HCT116 (cell line): ENCODE measurements at regions not wholly inside any gene's neighbourhood (a gene's known extent, or its start where the extent isn't known, plus 50 kb on each side); places are given as distances from the start of the nearest gene placed in this dataset.

Source experiments
- ATAC-seq: fragments of 200-7000 bp; cut with Tn5 transposase; 2 replicates; pipeline ENCODE4 v1.9.1; 2020; ENCODE audit warnings: mild to moderate bottlenecking, moderate library complexity
- BruUV-seq: library from RNA; stranded (reverse); fragments of 400-500 nt; replicated peaks from 2 replicates; lab custom pipeline; 2021; lab: Mats Ljungman, UMichigan
- CTCF ChIA-PET: fragments of 300-600 bp; sonication (Branson Sonifier 250); formaldehyde crosslinking; loops from one replicate; lab custom pipeline; 2021; ENCODE audit warnings: antibody characterized with exemption; lab: Charles Lee
- POLR2A ChIA-PET: fragments of 300-600, 350-600 bp; sonication (Branson Sonifier 250); formaldehyde crosslinking; loops from one replicate; lab custom pipeline; 2021; ENCODE audit warnings: antibody characterized with exemption; lab: Charles Lee
- RAD21 ChIA-PET, 2 experiments: fragments of 300-600 bp; sonication (Branson Sonifier 250); formaldehyde crosslinking; loops; one replicate each; lab custom pipeline; 2023; ENCODE audit warnings: low total read pairs in 2 of 2; ENCODE audit not compliant: uncharacterized antibody in 2 of 2, unreplicated experiment in 2 of 2, low non-redundant PET in 1 of 2; lab: Charles Lee
- DNase-seq: peaks from one replicate; pipeline ENCODE4 v3.0.0-alpha.2; 2010; ENCODE audit warnings: low read depth, low spot score
- H2AFZ ChIP-seq: fragments of 200-600 bp; shearing (Covaris generic), sonication (generic); 2 replicates; pipeline ENCODE4 v1.6.1; 2017; ENCODE audit warnings: low read depth, mixed run types, mixed read lengths, antibody characterized with exemption, low read length; ENCODE audit not compliant: poor library complexity, severe bottlenecking
- H3K27ac ChIP-seq: 2 replicates; pipeline ENCODE4 v1.5.1; 2012; ENCODE audit warnings: low read depth, low read length
- H3K27me3 ChIP-seq: fragments of 200-600 bp; sonication (generic); 2 replicates; pipeline ENCODE4 v1.6.1; 2016; ENCODE audit warnings: mixed run types, low read length, mixed read lengths; ENCODE audit not compliant: insufficient read depth
- H3K36me3 ChIP-seq, 2 experiments: fragments of 200-500 bp in 1 of 2; fragments of 200-600 bp in 1 of 2; sonication (Bioruptor generic) in 1 of 2; sonication (generic) in 1 of 2; 2 replicates each; pipeline versions ENCODE4 v1.5.1 to v1.6.1; 2014 to 2016; ENCODE audit warnings: low read length in 2 of 2, inconsistent platforms in 1 of 2, mixed read lengths in 1 of 2, mixed run types in 1 of 2; ENCODE audit not compliant: insufficient read depth in 2 of 2, control insufficient read depth in 1 of 2
- H3K4me1 ChIP-seq, 2 experiments: fragments of 200-600 bp in 1 of 2; sonication (generic) in 1 of 2; 2 replicates each; pipeline versions ENCODE4 v1.5.1 to v1.6.1; 2012 to 2017; ENCODE audit warnings: low read length in 2 of 2, inconsistent platforms in 1 of 2, mild to moderate bottlenecking in 1 of 2, mixed read lengths in 1 of 2, mixed run types in 1 of 2, moderate library complexity in 1 of 2; ENCODE audit not compliant: insufficient read depth in 2 of 2, control insufficient read depth in 1 of 2
- H3K4me2 ChIP-seq: fragments of 200-600 bp; sonication (generic); 2 replicates; pipeline ENCODE4 v1.6.1; 2017; ENCODE audit warnings: mixed run types, low read length, mixed read lengths
- H3K4me3 ChIP-seq, 2 experiments: fragments of 200-600 bp in 1 of 2; sonication (generic) in 1 of 2; replicated peaks in 1 of 2; 2 replicates each; pipeline ENCODE4 v1.5.1; 2011 to 2016; ENCODE audit warnings: low read length in 2 of 2, control low read depth in 1 of 2, low read depth in 1 of 2, mild to moderate bottlenecking in 1 of 2, mixed read lengths in 1 of 2, mixed run types in 1 of 2
- H3K79me2 ChIP-seq: fragments of 200-600 bp; sonication (generic); 2 replicates; pipeline ENCODE4 v1.6.1; 2017; ENCODE audit warnings: mild to moderate bottlenecking, mixed run types, low read length, moderate library complexity, mixed read lengths; ENCODE audit not compliant: insufficient read depth
- H3K9ac ChIP-seq: fragments of 200-600 bp; sonication (generic); 2 replicates; pipeline ENCODE4 v1.6.1; 2016; ENCODE audit warnings: low read length, mixed read lengths
- H3K9me2 ChIP-seq: fragments of 200-600 bp; sonication (generic), shearing (Covaris generic); 2 replicates; pipeline ENCODE4 v1.6.1; 2017; ENCODE audit warnings: mixed run types, mild to moderate bottlenecking, moderate library complexity; ENCODE audit not compliant: insufficient read depth
- H3K9me3 ChIP-seq, 2 experiments: fragments of 200-500 bp in 1 of 2; fragments of 200-600 bp in 1 of 2; sonication (Bioruptor generic) in 1 of 2; sonication (generic) in 1 of 2; 2 replicates each; pipeline ENCODE4 v1.6.1; 2014 to 2017; ENCODE audit warnings: low read length in 2 of 2, mixed read lengths in 2 of 2, inconsistent platforms in 1 of 2, low read depth in 1 of 2, mild to moderate bottlenecking in 1 of 2, mixed run types in 1 of 2, moderate library complexity in 1 of 2; ENCODE audit not compliant: control insufficient read depth in 1 of 2, insufficient read depth in 1 of 2
- H4K20me1 ChIP-seq: fragments of 200-600 bp; sonication (generic), shearing (Covaris generic); 2 replicates; pipeline ENCODE4 v1.6.1; 2017; ENCODE audit warnings: mixed run types, mild to moderate bottlenecking, moderate library complexity; ENCODE audit not compliant: insufficient read depth
- CBX3 ChIP-seq: IDR thresholded peaks from 2 replicates; pipeline ENCODE4 v1.6.1; 2012; ENCODE audit warnings: low read depth
- CEBPB ChIP-seq: IDR thresholded peaks from 2 replicates; pipeline ENCODE4 v1.6.1; 2012; ENCODE audit warnings: low read depth
- MAX ChIP-seq: IDR thresholded peaks from 2 replicates; pipeline ENCODE4 v1.6.1; 2012
- POLR2A ChIP-seq: IDR thresholded peaks from 2 replicates; pipeline ENCODE4 v1.7.0; 2011; ENCODE audit warnings: borderline replicate concordance; ENCODE audit not compliant: insufficient read depth, insufficient read length; ENCODE audit errors: extremely low read depth
- RAD21 ChIP-seq: IDR thresholded peaks from 2 replicates; pipeline ENCODE4 v1.6.1; 2012; ENCODE audit warnings: low read depth, mild to moderate bottlenecking
- REST ChIP-seq: IDR thresholded peaks from 2 replicates; pipeline ENCODE4 v1.6.1; 2012; ENCODE audit warnings: low read depth
- TCF7L2 ChIP-seq: IDR thresholded peaks from 2 replicates; pipeline ENCODE4 v1.7.0; 2011; ENCODE audit warnings: borderline replicate concordance, inconsistent platforms; ENCODE audit not compliant: insufficient read depth, insufficient read length; ENCODE audit errors: extremely low read depth
- ZFX ChIP-seq: fragments of 450-650 bp; IDR thresholded peaks from 2 replicates; pipeline ENCODE4 v1.6.1; 2017
- ZNF274 ChIP-seq: fragments of 200-500 bp; sonication (Bioruptor generic); IDR thresholded peaks from 2 replicates; pipeline ENCODE4 v1.6.1; 2014; ENCODE audit warnings: mild to moderate bottlenecking, low read depth, low read length, inconsistent platforms
- intact Hi-C: fragments of 100-400 bp; cut with micrococcal nuclease; formaldehyde crosslinking; loops from 2 replicates; pipeline ENCODE4 v1.10.0; 2022

GRCh38 chr14:29030970-29031369 is 264.4 kb downstream of the FOXG1 start:
- no peak overlapping the region for H2AFZ ChIP-seq
- DNase-seq (no peak), ATAC-seq (no peak)
- ChIA-PET POLR2A (no interaction called here), RAD21 (no interaction called here), CTCF (no interaction called here)
- intact Hi-C loops = no loop called here
- H3K27me3 ChIP-seq = no peaks in the 10 kb centered on the region
- no peaks in the 10 kb centered on the region for H4K20me1 ChIP-seq
- H3K27ac ChIP-seq = no peak overlapping the region
- no peaks in the 10 kb centered on the region for H3K36me3 ChIP-seq
- BruUV-seq = no TSS peak
- TF ChIP-seq TCF7L2 = no peak
- TF ChIP-seq ZFX = no peak
- no peak for TF ChIP-seq RAD21
- TF ChIP-seq POLR2A = no peak
- TF ChIP-seq ZNF274 = no peak
- no peak for TF ChIP-seq CEBPB
- TF ChIP-seq MAX = no peak
- TF ChIP-seq REST = no peak
- no peak for TF ChIP-seq CBX3
- H3K4me3 ChIP-seq = no peak overlapping the region
- H3K9ac ChIP-seq = no peak overlapping the region
- no peaks in the 10 kb centered on the region for H3K79me2 ChIP-seq
- no peaks in the 10 kb centered on the region for H3K9me2 ChIP-seq
- H3K4me1 ChIP-seq = no peaks in the 10 kb centered on the region
- H3K9me3 ChIP-seq = peaks cover 24 to 30% of the 10 kb centered on the region in 2 experiments; a peak in 3 of 4 replicates
- no peak overlapping the region for H3K4me2 ChIP-seq
